GM18873 (cell line): ENCODE measurements at regions not wholly inside any gene's neighbourhood (a gene's known extent, or its start where the extent isn't known, plus 50 kb on each side); places are given as distances from the start of the nearest gene placed in this dataset.

ENCODE experiments used
- ATAC-seq: cut with Tn5 transposase; IDR thresholded peaks from one replicate; pipeline ENCODE4 v1.9.1; 2021; ENCODE audit warnings: mild to moderate bottlenecking, moderate library complexity, moderate number of reproducible peaks; ENCODE audit not compliant: unreplicated experiment, low FRiP score

GRCh38 chr2:576292-576691 is 100.9 kb downstream of the TMEM18 start:
- no peak for ATAC-seq

GRCh38 chr2:575727-576236 is 101.4 kb downstream of the TMEM18 start:
- no peak for ATAC-seq

GRCh38 chr2:575030-575726 is 102.0 kb downstream of the TMEM18 start:
- no peak for ATAC-seq

- ATAC-seq, result no peak
Measured at GRCh38 chr2:573805-574392, 103.3 kb downstream of the TMEM18 start.

GRCh38 chr2:573025-573424 is 104.2 kb downstream of the TMEM18 start:
- ATAC-seq, result no peak

GRCh38 chr2:569681-570080 is 107.5 kb downstream of the TMEM18 start:
- no peak for ATAC-seq

- no peak for ATAC-seq
Measured at GRCh38 chr2:568639-569235, 108.5 kb downstream of the TMEM18 start.

- ATAC-seq, result no peak
Measured at GRCh38 chr2:567865-568638, 109.2 kb downstream of the TMEM18 start.

- no peak for ATAC-seq
Measured at GRCh38 chr2:567496-567864, 109.7 kb downstream of the TMEM18 start.

GRCh38 chr2:566379-567313 is 110.6 kb downstream of the TMEM18 start:
- ATAC-seq, result no peak

- no peak for ATAC-seq
Measured at GRCh38 chr2:564471-565181, 112.6 kb downstream of the TMEM18 start.

GRCh38 chr2:563512-563911 is 113.7 kb downstream of the TMEM18 start:
- no peak for ATAC-seq

GRCh38 chr2:562391-563364 is 114.5 kb downstream of the TMEM18 start:
- ATAC-seq, result no peak

- no peak for ATAC-seq
Measured at GRCh38 chr2:558879-559278, 118.3 kb downstream of the TMEM18 start.

GRCh38 chr2:558302-558642 is 118.9 kb downstream of the TMEM18 start:
- ATAC-seq, result no peak

GRCh38 chr2:557635-558301 is 119.4 kb downstream of the TMEM18 start:
- no peak for ATAC-seq

- no peak for ATAC-seq
Measured at GRCh38 chr2:556485-556884, 120.7 kb downstream of the TMEM18 start.
